BJ (cell line): ENCODE measurements at regions not wholly inside any gene's neighbourhood (a gene's known extent, or its start where the extent isn't known, plus 50 kb on each side); places are given as distances from the start of the nearest gene placed in this dataset.

Experiments
- CTCF ChIA-PET: fragments of 350-600 bp; formaldehyde crosslinking; extraction: SDS; loops from one replicate; lab custom pipeline; 2021; ENCODE audit warnings: antibody characterized with exemption, inconsistent platforms; lab: Yijun Ruan, JAX
- POLR2A ChIA-PET: fragments of 300-600 bp; sonication (Branson Sonifier 250); formaldehyde crosslinking; extraction: SDS; loops from one replicate; lab custom pipeline; 2021; ENCODE audit warnings: antibody characterized with exemption; lab: Charles Lee
- DNase-seq: peaks from one replicate; pipeline ENCODE4 v3.0.0-alpha.2; 2011; ENCODE audit warnings: low read depth
- H3K27me3 ChIP-seq: 2 replicates; pipeline ENCODE4 v1.6.0; 2011; ENCODE audit warnings: low read length; ENCODE audit not compliant: control insufficient read depth, insufficient read depth
- H3K36me3 ChIP-seq: 2 replicates; pipeline ENCODE4 v1.5.1; 2011; ENCODE audit warnings: low read length; ENCODE audit not compliant: control insufficient read depth, insufficient read depth
- H3K4me3 ChIP-seq: 2 replicates; pipeline ENCODE4 v1.5.1; 2011; ENCODE audit warnings: low read depth, mild to moderate bottlenecking, control low read depth, low read length
- CTCF ChIP-seq: IDR thresholded peaks from 2 replicates; pipeline ENCODE4 v1.5.1; 2011; ENCODE audit warnings: low read depth, mild to moderate bottlenecking, control low read depth, inconsistent platforms, low read length, moderate library complexity; ENCODE audit not compliant: insufficient read depth

- no peak for DNase-seq
- TF ChIP-seq CTCF: no peak
- Histone ChIP-seq H3K4me3 (no peak overlapping the region), H3K27me3 (no peaks in the 10 kb centered on the region), H3K36me3 (no peaks in the 10 kb centered on the region)
- ChIA-PET CTCF (interaction anchor here (1.0 kb wide), 1 partner anchor 19 kb away, joined by 3 read pairs; no protein-coding TSS in a partner anchor), POLR2A (no interaction called here)
Measured at GRCh38 chr7:24038993-24039392, 245.0 kb upstream of the NPY start.

GRCh38 chr7:24039991-24040624 is 243.9 kb upstream of the NPY start:
- POLR2A ChIA-PET: no interaction called here
- no peaks in the 10 kb centered on the region for H3K36me3 ChIP-seq
- TF ChIP-seq CTCF: no peak
- DNase-seq: no peak
- no peak overlapping the region for H3K4me3 ChIP-seq
- no peaks in the 10 kb centered on the region for H3K27me3 ChIP-seq
- CTCF ChIA-PET: no interaction called here

GRCh38 chr7:24042028-24042427 is 242.0 kb upstream of the NPY start:
- POLR2A ChIA-PET: no interaction called here
- no peak for TF ChIP-seq CTCF
- no peak for DNase-seq
- no peaks in the 10 kb centered on the region for H3K36me3 ChIP-seq
- CTCF ChIA-PET: no interaction called here
- H3K27me3 ChIP-seq: no peaks in the 10 kb centered on the region
- H3K4me3 ChIP-seq: no peak overlapping the region

GRCh38 chr7:24049296-24049695 is 234.7 kb upstream of the NPY start:
- Histone ChIP-seq H3K36me3 (no peaks in the 10 kb centered on the region), H3K27me3 (no peaks in the 10 kb centered on the region; the same call in 1 of the 2 replicates), H3K4me3 (no peak overlapping the region)
- no peak for DNase-seq
- no peak for TF ChIP-seq CTCF
- ChIA-PET POLR2A (no interaction called here), CTCF (no interaction called here)

- H3K27me3 ChIP-seq: peaks cover 2% of the 10 kb centered on the region; the same call in 1 of the 2 replicates
- H3K36me3 ChIP-seq: no peaks in the 10 kb centered on the region
- no peak for TF ChIP-seq CTCF
- DNase-seq: no peak
- CTCF ChIA-PET: interaction anchor here (0.6 kb wide), 1 partner anchor 272 kb away, joined by 3 read pairs; no protein-coding TSS in a partner anchor
- POLR2A ChIA-PET: no interaction called here
- no peak overlapping the region for H3K4me3 ChIP-seq
Measured at GRCh38 chr7:24050991-24051560, 232.9 kb upstream of the NPY start.
